ENCODE measurements at regions not wholly inside any gene's neighbourhood (a gene's known extent, or its start where the extent isn't known, plus 50 kb on each side); places are given as distances from the start of the nearest gene placed in this dataset.
A peak's percentile ranks its signal among the peaks of the same experiment; 100 is the strongest.

GRCh38 chr10:128530301-128530700, 404.1 kb upstream of the MKI67 start:
- no peak for DNase-seq

DNA sequence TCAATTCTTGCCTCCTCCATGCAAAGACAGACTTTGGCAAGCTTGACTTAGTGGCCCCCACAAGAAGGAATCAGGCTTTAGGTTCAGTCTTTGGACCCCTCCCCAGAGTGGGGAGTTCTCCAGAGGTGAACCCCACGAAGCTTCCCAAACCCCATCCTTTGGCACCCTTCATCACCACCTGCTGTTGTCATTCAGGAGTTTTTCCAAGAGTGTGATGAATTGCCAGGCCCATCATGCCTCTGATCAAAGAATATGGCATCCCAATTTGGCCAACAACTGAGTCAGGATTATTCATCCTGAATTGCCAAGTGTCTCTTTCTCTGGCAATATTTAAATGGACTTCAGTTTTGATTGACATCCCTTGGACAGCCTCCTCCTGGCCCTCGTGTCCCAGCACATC, 404.7 kb upstream of the MKI67 start:
- no peak for DNase-seq

GRCh38 chr10:128534686-128535085, 408.5 kb upstream of the MKI67 start:
- DNase-seq = no peak

DNA sequence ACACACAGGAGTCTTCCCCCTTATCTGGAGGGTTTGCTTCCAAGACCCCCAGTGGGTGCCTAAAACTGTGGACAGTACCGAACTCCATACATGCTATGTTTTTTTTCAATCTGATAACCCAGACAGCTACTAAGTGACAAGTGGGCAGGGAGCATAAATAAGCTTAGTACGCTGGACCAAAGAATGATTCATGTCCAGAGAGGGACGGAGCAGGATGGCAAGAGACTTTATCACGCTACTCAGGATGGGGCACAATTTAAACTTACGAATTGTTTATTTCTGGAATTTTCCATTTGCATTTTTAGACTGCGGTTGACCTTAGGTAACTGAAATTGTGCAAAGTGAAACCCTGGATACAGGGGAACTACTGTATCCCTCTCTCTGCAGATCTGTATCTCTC, 410.0 kb upstream of the MKI67 start:
- DNase-seq = no peak

DNA sequence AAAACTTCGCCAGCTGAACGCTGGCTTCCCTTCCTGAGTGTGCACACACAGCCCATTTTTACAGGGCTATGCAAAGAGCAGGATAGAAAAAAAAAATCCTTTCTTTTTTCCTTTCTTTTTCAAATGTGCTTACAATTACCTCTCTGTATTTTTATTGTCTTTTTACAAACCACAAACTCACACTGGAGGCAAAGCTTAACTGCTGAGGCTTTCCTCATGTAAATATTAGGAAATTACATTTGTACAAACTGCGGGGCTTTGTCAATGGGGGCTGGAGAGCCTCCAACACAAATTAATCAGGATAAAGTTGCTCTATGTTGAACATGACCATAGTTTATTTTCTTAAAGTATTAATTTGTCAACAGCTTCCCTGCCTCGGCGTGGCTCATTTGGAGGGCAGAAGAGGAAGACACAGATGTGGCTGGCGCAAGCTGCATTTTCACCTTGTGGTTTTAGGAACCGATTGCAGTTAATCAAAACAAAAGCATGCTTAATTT, 411.7 kb upstream of the MKI67 start:
- no peak for DNase-seq

DNA sequence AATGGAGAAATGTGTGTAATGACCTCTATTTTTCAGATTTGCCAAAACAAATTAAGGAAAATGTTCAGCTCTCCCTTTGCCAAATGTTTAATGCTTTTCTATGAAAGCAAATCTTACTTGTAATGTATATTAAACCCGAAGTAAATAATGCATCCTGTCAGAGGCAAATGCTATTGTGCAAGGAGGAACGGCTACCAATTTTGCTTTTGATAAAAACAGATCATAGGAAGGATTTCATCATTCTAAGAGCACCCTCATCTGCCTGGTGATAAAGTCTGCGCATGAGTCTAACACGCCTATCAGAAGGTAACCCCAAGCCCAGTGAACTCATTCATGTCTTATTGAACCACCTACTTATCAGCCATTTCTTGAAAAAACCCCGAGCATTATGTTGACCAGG, 412.4 kb upstream of the MKI67 start:
- DNase-seq = no peak

DNA sequence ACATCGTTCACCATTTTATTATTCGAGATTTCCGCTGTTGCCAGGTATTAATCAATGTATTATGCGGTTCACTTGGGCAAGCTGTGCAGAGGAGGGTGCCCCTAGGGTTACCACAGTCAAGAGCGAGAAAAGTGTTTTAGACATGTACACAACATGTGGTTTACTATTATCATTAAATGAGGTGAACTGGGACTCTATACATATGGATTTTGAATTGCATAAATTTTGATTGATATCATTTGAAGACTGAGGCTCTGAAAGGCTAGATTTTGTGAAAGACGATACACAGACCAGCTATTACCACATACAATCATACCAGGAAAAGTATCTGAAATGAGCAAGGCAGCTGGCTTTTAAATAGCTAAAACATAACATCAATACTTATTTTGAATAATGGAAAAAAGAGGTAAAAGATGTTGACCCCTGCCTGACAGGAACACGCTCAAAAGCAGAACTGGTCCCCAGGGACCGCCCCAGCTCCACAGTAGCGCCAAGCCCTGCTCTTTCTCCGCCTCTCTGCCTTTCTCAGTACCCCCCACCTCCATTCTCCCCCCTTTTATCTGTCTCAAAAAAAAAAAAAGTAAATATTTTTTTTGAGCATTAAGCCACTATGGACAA, 413.4 kb upstream of the MKI67 start:
- no peak for DNase-seq

GRCh38 chr10:128540128-128540762, 414.0 kb upstream of the MKI67 start:
- no peak for DNase-seq

DNA sequence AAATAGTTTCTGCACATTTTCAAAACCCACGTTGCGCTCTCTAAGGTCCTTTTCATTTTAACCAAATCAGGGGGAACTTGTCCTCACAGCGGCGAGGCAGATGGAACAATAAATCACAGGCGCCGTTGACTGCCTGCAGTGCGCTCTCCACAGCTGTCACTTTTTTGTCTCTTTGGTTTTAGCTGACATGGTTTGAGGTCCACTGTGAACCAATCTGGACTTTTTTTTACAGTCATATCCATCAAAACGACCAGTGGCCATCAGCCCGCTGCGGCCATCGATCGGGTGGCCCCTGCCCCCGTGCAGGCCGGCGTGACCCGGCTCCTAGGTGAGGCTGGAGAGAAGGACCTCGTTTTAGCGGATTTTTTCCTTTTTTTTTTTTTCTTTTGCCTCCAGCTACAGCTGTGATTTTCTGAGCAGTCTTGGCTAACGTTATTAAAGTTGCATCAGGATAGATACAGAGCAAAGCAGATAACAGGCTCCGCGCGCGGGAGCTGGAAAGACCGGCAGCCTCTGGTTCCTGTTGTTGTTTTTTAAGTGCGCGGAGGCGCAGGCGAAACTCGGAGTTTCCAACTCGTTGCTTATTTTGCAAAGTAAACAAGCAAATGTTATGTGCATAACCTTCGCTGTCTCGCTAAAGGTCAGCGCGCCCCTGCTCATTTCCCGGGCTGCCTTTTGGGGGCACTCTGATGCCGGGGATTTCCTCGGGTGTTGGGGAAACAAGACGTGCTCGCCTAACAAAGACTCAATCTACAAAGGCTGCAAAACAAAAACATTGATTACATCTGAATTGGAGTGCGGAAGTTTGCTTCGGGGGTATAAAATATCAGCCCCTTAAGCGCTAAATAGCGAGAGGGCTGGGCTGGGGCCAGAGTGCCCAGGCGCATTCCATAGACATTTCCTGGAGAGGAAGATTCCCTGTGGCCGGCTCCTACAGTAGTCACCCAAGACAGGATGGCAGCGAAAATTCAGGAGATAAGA, 414.8 kb upstream of the MKI67 start:
- DNase-seq = peak; percentile 66

DNA sequence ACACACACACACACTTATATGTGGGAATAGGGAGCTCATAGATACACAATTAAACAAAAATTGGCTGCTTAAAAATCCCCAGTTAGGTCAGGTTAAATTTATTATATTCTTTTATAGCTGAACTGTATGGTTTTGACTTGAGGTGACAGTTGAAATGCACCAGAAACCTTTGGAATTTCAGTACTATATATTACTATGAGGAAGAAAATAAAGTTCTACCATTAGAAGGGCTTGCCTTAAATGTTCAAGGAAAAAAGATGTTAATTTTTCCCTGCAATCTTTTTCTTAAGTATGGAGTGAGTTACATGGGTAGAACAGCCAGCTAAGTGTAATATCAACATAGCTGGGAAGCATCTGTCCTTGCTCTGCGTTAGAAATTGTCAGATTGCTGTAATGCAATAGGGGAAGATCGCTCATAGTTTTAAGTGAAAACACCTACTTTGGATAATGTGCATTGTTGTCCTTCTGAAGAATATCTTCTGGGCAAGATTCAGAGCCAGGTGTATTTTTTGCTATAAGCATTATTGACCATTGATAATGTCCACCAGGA, 415.8 kb upstream of the MKI67 start:
- DNase-seq = no peak

GRCh38 chr10:128542659-128543058, 416.4 kb upstream of the MKI67 start:
- no peak for DNase-seq

DNA sequence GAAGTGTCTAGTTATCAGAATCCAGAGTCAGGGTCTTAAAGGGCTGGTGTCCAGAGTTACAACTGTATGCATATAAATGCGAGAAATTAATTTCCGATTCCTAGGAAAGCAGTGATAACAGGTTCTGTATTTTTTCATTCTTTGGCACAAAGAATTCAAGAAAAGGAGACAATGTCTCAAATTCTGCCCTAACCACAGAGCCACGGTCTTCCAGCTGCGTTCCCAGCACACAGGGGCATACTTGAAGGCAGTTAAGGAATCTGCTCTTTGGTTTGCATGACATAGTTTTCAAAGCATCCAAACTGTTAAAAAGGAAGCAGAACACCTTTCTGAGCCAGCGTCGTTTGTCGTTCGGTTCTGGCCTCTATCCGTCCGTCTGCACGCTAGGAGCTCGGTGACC, 416.9 kb upstream of the MKI67 start:
- no peak for DNase-seq

DNA sequence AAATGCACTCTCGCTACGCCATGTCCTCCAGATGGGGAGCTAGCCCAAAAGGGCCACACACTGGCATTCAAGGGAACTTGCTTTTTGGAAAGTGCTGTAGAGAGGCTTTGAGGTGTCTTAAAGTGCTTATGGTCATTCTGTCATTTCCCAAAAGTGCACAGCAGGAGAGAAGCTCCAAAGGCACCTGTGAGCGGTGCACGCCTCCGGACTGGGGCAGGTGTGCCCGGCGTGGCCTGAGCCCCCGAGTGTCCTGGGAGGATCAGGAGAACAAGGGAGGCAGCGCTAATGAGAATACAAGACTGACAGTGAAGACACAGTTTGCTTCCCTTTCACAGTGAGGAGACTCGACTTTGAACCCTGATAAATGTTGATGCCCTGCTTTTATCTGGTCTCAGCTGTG, 419.0 kb upstream of the MKI67 start:
- no peak for DNase-seq

GRCh38 chr10:128546651-128547165, 420.5 kb upstream of the MKI67 start:
- no peak for DNase-seq

DNA sequence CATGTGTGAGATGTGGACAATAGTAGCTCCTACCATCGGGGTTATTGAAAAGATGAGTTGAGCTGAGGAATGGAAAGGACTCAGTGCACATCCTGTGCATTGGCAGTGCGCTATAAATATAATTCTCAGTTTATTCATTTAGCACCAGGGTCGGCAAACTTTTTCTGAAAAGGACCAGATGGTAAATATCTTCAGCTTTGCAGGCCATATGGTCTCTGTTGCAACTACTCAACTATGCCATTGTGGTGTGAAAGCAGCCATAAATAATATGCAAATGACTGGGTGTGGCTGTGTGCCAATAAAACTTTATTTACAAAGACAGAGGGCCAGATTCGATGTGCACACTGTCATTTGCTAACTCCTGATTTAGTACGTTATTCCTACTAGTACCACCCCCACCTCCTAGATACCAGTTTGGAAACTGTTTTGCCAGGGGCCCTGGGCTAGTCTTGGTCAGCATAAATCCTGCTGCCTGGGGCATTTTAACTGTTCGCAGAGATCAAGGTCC, 422.9 kb upstream of the MKI67 start:
- no peak for DNase-seq

DNA sequence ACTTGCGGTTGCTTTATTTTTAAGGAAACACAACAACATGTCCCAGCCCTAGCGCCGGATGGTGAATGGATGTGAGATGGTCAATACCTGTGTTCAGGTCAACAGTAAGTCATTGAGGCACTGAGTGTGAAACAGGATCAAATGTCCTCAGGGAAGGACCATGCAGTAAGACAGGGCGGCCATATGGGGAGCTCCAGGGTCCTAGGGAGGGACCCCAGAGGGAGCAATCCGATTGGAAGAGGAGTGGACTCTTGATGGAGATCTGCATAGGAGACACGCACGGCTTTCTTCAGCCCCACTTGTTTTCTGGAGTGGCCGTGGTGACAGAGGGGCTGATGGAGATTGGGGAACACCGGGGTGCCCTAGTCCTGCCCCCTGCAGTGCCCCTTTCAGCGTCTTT, 423.8 kb upstream of the MKI67 start:
- no peak for DNase-seq

DNA sequence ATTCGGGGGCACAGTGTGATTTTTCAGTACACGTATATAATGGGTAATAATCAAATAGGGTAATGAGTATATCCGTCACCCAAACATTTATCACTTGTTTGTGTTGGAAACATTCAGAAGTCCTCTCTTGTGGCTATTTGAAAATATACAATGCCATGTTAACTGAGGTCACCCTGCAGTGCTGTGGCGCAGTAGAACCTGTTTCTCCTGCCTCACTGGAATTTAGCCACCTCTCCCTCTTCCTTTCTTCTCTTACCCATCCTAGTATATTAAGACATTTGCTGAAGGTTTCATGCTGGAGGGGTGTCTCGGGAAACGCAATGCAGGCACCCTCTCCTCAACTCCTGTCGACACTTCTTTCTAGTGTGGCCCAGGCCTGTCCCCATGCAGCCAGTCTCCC, 425.3 kb upstream of the MKI67 start:
- no peak for DNase-seq

- DNase-seq = no peak
Measured at GRCh38 chr10:128553755-128554154, 427.5 kb upstream of the MKI67 start.

- no peak for DNase-seq
Measured at GRCh38 chr10:128556182-128557110, 430.2 kb upstream of the MKI67 start.

- DNase-seq = no peak
Measured at GRCh38 chr10:128557149-128557710, 431.0 kb upstream of the MKI67 start.

DNA sequence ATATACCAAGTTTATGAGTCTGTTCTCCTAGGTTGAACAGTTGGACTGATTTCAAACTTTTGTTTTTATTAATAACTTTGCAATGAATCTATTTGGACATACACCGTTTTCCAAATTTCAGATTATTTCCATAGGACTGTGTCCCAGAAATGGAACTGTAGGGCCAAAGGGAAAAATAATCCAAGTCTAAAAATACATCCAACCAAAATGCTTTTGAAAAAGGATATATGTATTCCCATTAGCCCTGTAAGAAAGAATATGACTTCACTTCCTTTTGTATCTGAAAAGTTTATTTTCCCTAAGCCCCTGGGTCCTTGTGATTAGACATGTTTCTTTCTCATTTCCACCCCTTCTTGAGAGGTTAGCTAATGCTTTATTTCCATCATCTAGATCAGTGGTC, 434.2 kb upstream of the MKI67 start:
- DNase-seq = no peak
